Endodermal cell (in vitro differentiated cells): ENCODE measurements at regions not wholly inside any gene's neighbourhood (a gene's known extent, or its start where the extent isn't known, plus 50 kb on each side); places are given as distances from the start of the nearest gene placed in this dataset.

Experiments
- DNase-seq: peaks from one replicate; pipeline ENCODE4 v3.0.0-alpha.2; 2017
- H3K27ac ChIP-seq: 2 replicates; pipeline ENCODE4 v1.5.1; 2013; ENCODE audit warnings: mild to moderate bottlenecking, low read depth, low read length, moderate library complexity
- H3K27me3 ChIP-seq: 2 replicates; pipeline ENCODE4 v1.6.1; 2013; ENCODE audit warnings: mild to moderate bottlenecking, low read length, moderate library complexity; ENCODE audit not compliant: insufficient read depth, control insufficient read depth, poor library complexity, severe bottlenecking
- H3K36me3 ChIP-seq: 2 replicates; pipeline ENCODE4 v1.7.0; 2013; ENCODE audit warnings: mild to moderate bottlenecking, low read length, moderate library complexity; ENCODE audit not compliant: control insufficient read depth, insufficient read depth
- H3K4me1 ChIP-seq: one replicate; pipeline ENCODE4 v1.7.0; 2013; ENCODE audit warnings: low read length; ENCODE audit not compliant: control insufficient read depth, insufficient read depth
- H3K4me3 ChIP-seq: 2 replicates; pipeline ENCODE4 v1.5.1; 2013; ENCODE audit warnings: mild to moderate bottlenecking, low read length, moderate library complexity
- H3K9ac ChIP-seq: 2 replicates; pipeline ENCODE4 v1.6.1; 2013; ENCODE audit warnings: mild to moderate bottlenecking, low read length, moderate library complexity; ENCODE audit not compliant: poor library complexity, severe bottlenecking; ENCODE audit errors: extremely low read depth
- H3K9me3 ChIP-seq: 2 replicates; pipeline ENCODE4 v1.6.1; 2013; ENCODE audit warnings: mild to moderate bottlenecking, low read length, moderate library complexity; ENCODE audit not compliant: control insufficient read depth
- H3K27ac Mint-ChIP-seq: 2 replicates; pipeline ENCODE4 v1.8.0; 2020; ENCODE audit warnings: mixed read lengths
- H3K27me3 Mint-ChIP-seq: 2 replicates; pipeline ENCODE4 v1.8.0; 2021; ENCODE audit warnings: mild to moderate bottlenecking, mixed read lengths; ENCODE audit not compliant: insufficient read depth
- H3K36me3 Mint-ChIP-seq: 2 replicates; pipeline ENCODE4 v1.8.0; 2020; ENCODE audit warnings: low read depth, mixed read lengths
- H3K4me1 Mint-ChIP-seq: 2 replicates; pipeline ENCODE4 v1.8.0; 2020; ENCODE audit warnings: mixed read lengths
- H3K4me3 Mint-ChIP-seq: 2 replicates; pipeline ENCODE4 v1.8.0; 2020; ENCODE audit warnings: mild to moderate bottlenecking, moderate library complexity, mixed read lengths
- H3K9me3 Mint-ChIP-seq: 2 replicates; pipeline ENCODE4 v1.8.0; 2020; ENCODE audit warnings: mild to moderate bottlenecking, mixed read lengths
- CTCF ChIP-seq: fragments of 200-600 bp; sonication (generic); conservative IDR thresholded peaks from 2 replicates; pipeline ENCODE4 v1.5.0; 2021; ENCODE audit warnings: antibody characterized with exemption, mild to moderate bottlenecking
- WGBS, 2 experiments: methylation state at CpG; one replicate each; pipeline versions ENCODE4 v1.1.5 to v1.1.7; 2013; ENCODE audit warnings: missing lambda C conversion rate in 2 of 2, mixed read lengths in 1 of 2; ENCODE audit not compliant: insufficient coverage in 1 of 2, insufficient read length in 1 of 2; 5-methylcytosine and 5-hydroxymethylcytosine counted together

- no peaks in the 10 kb centered on the region for H3K36me3 ChIP-seq
- H3K4me3 ChIP-seq, result no peak overlapping the region
- no peaks in the 10 kb centered on the region for H3K27me3 Mint-ChIP-seq
- no peaks in the 10 kb centered on the region for H3K36me3 Mint-ChIP-seq
- no peaks in the 10 kb centered on the region for H3K27me3 ChIP-seq
- no peaks in the 10 kb centered on the region for H3K4me1 ChIP-seq
- no peak overlapping the region for H3K4me3 Mint-ChIP-seq
- 84 to 92% methylated on average over 7 to 9 of the region's 9 CpGs for WGBS, 2 experiments
- no peak for TF ChIP-seq CTCF
- DNase-seq, result no peak
- no peak overlapping the region for H3K27ac ChIP-seq
- H3K9ac ChIP-seq, result no peak overlapping the region
- H3K4me1 Mint-ChIP-seq, result peaks cover 11% of the 10 kb centered on the region
- no peaks in the 10 kb centered on the region for H3K9me3 Mint-ChIP-seq
- peak overlapping the region; percentile 2 for H3K27ac Mint-ChIP-seq
- H3K9me3 ChIP-seq, result no peaks in the 10 kb centered on the region
Measured at GRCh38 chr20:50259705-50260478, 69.3 kb downstream of the CEBPB start.

GRCh38 chr20:50260479-50261221, 70.0 kb downstream of the CEBPB start:
- H3K4me1 Mint-ChIP-seq, result peaks cover 11% of the 10 kb centered on the region
- H3K4me3 Mint-ChIP-seq, result no peak overlapping the region
- TF ChIP-seq CTCF, result no peak
- Histone ChIP-seq H3K4me1 (no peaks in the 10 kb centered on the region), H3K27ac (no peak overlapping the region), H3K36me3 (no peaks in the 10 kb centered on the region), H3K4me3 (no peak overlapping the region), H3K9ac (no peak overlapping the region), H3K9me3 (no peaks in the 10 kb centered on the region), H3K27me3 (no peaks in the 10 kb centered on the region)
- H3K27ac Mint-ChIP-seq, result peak overlapping the region; percentile 41
- H3K9me3 Mint-ChIP-seq, result no peaks in the 10 kb centered on the region
- 80 to 89% methylated on average over 6 to 8 of the region's 8 CpGs for WGBS, 2 experiments
- DNase-seq, result no peak
- H3K27me3 Mint-ChIP-seq, result no peaks in the 10 kb centered on the region
- H3K36me3 Mint-ChIP-seq, result no peaks in the 10 kb centered on the region

- no peak for TF ChIP-seq CTCF
- H3K27ac ChIP-seq, result no peak overlapping the region
- H3K9me3 ChIP-seq, result no peaks in the 10 kb centered on the region
- no peak overlapping the region for H3K4me3 Mint-ChIP-seq
- H3K9ac ChIP-seq, result no peak overlapping the region
- H3K27me3 ChIP-seq, result no peaks in the 10 kb centered on the region
- no peaks in the 10 kb centered on the region for H3K27me3 Mint-ChIP-seq
- H3K4me3 ChIP-seq, result no peak overlapping the region
- H3K9me3 Mint-ChIP-seq, result no peaks in the 10 kb centered on the region
- no peaks in the 10 kb centered on the region for H3K36me3 Mint-ChIP-seq
- peaks cover 8% of the 10 kb centered on the region for H3K4me1 Mint-ChIP-seq
- H3K27ac Mint-ChIP-seq, result no peak overlapping the region
- H3K36me3 ChIP-seq, result no peaks in the 10 kb centered on the region
- 91 to 94% methylated on average over 3 to 6 of the region's 7 CpGs for WGBS, 2 experiments
- DNase-seq, result no peak
- no peaks in the 10 kb centered on the region for H3K4me1 ChIP-seq
Measured at GRCh38 chr20:50261471-50262212, 71.0 kb downstream of the CEBPB start.
